ENCODE measurements at regions not wholly inside any gene's neighbourhood (a gene's known extent, or its start where the extent isn't known, plus 50 kb on each side); places are given as distances from the start of the nearest gene placed in this dataset.

- TF ChIP-seq, protein P1, sequence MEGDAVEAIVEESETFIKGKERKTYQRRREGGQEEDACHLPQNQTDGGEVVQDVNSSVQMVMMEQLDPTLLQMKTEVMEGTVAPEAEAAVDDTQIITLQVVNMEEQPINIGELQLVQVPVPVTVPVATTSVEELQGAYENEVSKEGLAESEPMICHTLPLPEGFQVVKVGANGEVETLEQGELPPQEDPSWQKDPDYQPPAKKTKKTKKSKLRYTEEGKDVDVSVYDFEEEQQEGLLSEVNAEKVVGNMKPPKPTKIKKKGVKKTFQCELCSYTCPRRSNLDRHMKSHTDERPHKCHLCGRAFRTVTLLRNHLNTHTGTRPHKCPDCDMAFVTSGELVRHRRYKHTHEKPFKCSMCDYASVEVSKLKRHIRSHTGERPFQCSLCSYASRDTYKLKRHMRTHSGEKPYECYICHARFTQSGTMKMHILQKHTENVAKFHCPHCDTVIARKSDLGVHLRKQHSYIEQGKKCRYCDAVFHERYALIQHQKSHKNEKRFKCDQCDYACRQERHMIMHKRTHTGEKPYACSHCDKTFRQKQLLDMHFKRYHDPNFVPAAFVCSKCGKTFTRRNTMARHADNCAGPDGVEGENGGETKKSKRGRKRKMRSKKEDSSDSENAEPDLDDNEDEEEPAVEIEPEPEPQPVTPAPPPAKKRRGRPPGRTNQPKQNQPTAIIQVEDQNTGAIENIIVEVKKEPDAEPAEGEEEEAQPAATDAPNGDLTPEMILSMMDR (conservative IDR thresholded peaks at IDR 0.05; ENCODE audit: low read depth, low read length), result no peak
- DNase-seq (ENCODE audit: low read depth), result no peak
- H3K4me3 ChIP-seq (ENCODE audit: low read depth, low read length), result no peak overlapping the region
Measured at GRCh38 chr5:116666901-116667300, 92.3 kb upstream of the SEMA6A start.

DNA sequence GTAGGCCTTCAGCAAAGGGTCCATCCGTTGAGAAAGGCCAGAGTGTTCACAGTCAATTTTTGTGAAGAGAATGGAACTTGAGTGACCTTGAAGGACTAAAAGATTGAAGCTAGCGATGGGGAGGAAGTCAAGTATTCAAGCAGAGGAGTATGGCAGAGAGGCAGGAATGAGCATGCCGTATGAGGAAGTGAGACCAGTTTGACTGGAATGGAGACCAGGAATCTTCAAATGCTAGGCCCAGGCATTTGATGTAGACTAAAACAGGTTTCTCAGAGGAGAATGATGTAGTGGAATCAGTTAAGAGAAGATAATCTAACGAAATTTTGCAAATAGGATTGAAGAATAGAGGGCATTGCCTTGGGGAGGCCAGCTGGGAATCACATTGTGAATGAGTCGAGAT, 90.4 kb upstream of the SEMA6A start:
- TF ChIP-seq, protein P1 (conservative IDR thresholded peaks at IDR 0.05; ENCODE audit: low read depth, low read length), result no peak
- DNase-seq (ENCODE audit: low read depth), result no peak
- H3K4me3 ChIP-seq (ENCODE audit: low read depth, low read length), result no peak overlapping the region

DNA sequence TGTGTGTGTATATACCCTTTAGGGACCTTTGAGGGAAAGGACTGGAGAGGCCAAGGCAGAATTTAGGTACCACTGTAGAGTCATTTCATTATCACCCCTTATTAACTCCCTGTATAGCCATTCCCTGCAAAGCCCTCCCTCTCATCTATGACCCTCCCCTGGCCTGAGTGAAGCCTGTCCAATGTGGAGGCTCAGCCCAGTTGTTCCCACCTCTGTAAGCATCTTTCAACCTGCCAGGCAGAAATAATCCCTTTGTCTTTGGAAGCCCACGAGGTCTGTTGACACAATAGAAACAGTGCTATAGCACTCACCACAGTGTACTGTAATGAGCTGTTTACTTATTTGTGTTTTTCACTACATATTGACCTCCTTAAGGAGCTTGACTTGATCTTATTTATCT, 88.5 kb upstream of the SEMA6A start:
- TF ChIP-seq, protein P1 (conservative IDR thresholded peaks at IDR 0.05; ENCODE audit: low read depth, low read length), result no peak
- no peak overlapping the region for H3K4me3 ChIP-seq (ENCODE audit: low read depth, low read length)
- DNase-seq (ENCODE audit: low read depth), result no peak

GRCh38 chr5:116661419-116661818, 86.8 kb upstream of the SEMA6A start:
- H3K4me3 ChIP-seq (ENCODE audit: low read depth, low read length), result no peak overlapping the region
- DNase-seq (ENCODE audit: low read depth), result no peak
- TF ChIP-seq, protein P1 (conservative IDR thresholded peaks at IDR 0.05; ENCODE audit: low read depth, low read length), result no peak

- TF ChIP-seq, protein P1 (conservative IDR thresholded peaks at IDR 0.05; ENCODE audit: low read depth, low read length), result no peak
- H3K4me3 ChIP-seq (ENCODE audit: low read depth, low read length), result no peak overlapping the region
- DNase-seq (ENCODE audit: low read depth), result no peak
Measured at GRCh38 chr5:116660929-116661328, 86.3 kb upstream of the SEMA6A start.

GRCh38 chr5:116658830-116659229, 84.2 kb upstream of the SEMA6A start:
- no peak overlapping the region for H3K4me3 ChIP-seq (ENCODE audit: low read depth, low read length)
- DNase-seq (ENCODE audit: low read depth), result no peak
- TF ChIP-seq, protein P1 (conservative IDR thresholded peaks at IDR 0.05; ENCODE audit: low read depth, low read length), result no peak

- H3K4me3 ChIP-seq (ENCODE audit: low read depth, low read length), result no peak overlapping the region
- TF ChIP-seq, protein P1 (conservative IDR thresholded peaks at IDR 0.05; ENCODE audit: low read depth, low read length), result no peak
- no peak for DNase-seq (ENCODE audit: low read depth)
Measured at GRCh38 chr5:116658141-116658540, 83.5 kb upstream of the SEMA6A start.
